SK-N-MC (cell line): ENCODE measurements at regions not wholly inside any gene's neighbourhood (a gene's known extent, or its start where the extent isn't known, plus 50 kb on each side); places are given as distances from the start of the nearest gene placed in this dataset.

Source experiments
- EZH2 ChIP-seq: fragments of 200-600 bp; sonication (generic); IDR thresholded peaks from one replicate; pipeline ENCODE4 v1.6.1; 2017; ENCODE audit warnings: antibody characterized with exemption
- FOXP2 ChIP-seq: optimal IDR thresholded peaks from 2 replicates; pipeline ENCODE3; 2011; ENCODE audit warnings: mild to moderate bottlenecking, moderate library complexity; ENCODE audit not compliant: insufficient read depth; ENCODE audit errors: extremely low read length, control extremely low read depth
- POLR2AphosphoS5 ChIP-seq: IDR thresholded peaks from 2 replicates; pipeline ENCODE4 v1.6.1; 2012; ENCODE audit warnings: mild to moderate bottlenecking, low read depth, low read length, borderline replicate concordance

- TF ChIP-seq EZH2 = no peak
- no peak for TF ChIP-seq POLR2AphosphoS5
- TF ChIP-seq FOXP2 = no peak
These were observed 406.4 kb downstream of the KCNRG start for GRCh38 chr13:50421473-50422130.
